OCI-LY1 (cell line): ENCODE measurements at regions not wholly inside any gene's neighbourhood (a gene's known extent, or its start where the extent isn't known, plus 50 kb on each side); places are given as distances from the start of the nearest gene placed in this dataset.

Experiments
- CTCF ChIP-seq: fragments of 200-600 bp; sonication (generic), shearing (Covaris generic); IDR thresholded peaks from 2 replicates; pipeline ENCODE4 v1.5.1; 2017; ENCODE audit warnings: mild to moderate bottlenecking, antibody characterized with exemption, low read length, moderate library complexity, mixed read lengths
- EZH2 ChIP-seq: fragments of 200-600 bp; sonication (generic), shearing (Covaris generic); IDR thresholded peaks from 2 replicates; pipeline ENCODE4 v1.8.0; 2017; ENCODE audit warnings: borderline replicate concordance, mixed run types, mild to moderate bottlenecking, antibody characterized with exemption, low read length, moderate library complexity, mixed read lengths

- TF ChIP-seq CTCF (no peak), EZH2 (no peak)
Measured at GRCh38 chr13:53447863-53448262, 419.2 kb downstream of the OLFM4 start.
